Thyroid gland (tissue), 4 donors: ENCODE measurements at regions not wholly inside any gene's neighbourhood (a gene's known extent, or its start where the extent isn't known, plus 50 kb on each side); places are given as distances from the start of the nearest gene placed in this dataset.

Experiments used
- DNase-seq, 2 donors: peaks; one replicate each; pipeline ENCODE4 v3.0.0-alpha.2; 2019
- H3K27ac ChIP-seq, 3 donors: fragments of 200-600 bp; sonication (generic); 1 replicate in 2 of 3; 2 replicates in 1 of 3; pipeline ENCODE4 v1.5.1; 2016 to 2019; ENCODE audit warnings: mild to moderate bottlenecking in 1 of 3, moderate library complexity in 1 of 3
- H3K27me3 ChIP-seq: fragments of 200-600 bp; sonication (generic); one replicate; pipeline ENCODE4 v1.5.1; 2019
- H3K36me3 ChIP-seq, 2 donors: fragments of 200-600 bp; sonication (generic); one replicate each; pipeline ENCODE4 v1.5.1; 2016 to 2019
- H3K4me1 ChIP-seq, 2 donors: fragments of 200-600 bp; sonication (generic); one replicate each; pipeline ENCODE4 v1.5.1; 2017 to 2019
- H3K4me3 ChIP-seq, 3 donors: fragments of 200-600 bp; sonication (generic); replicated peaks in 1 of 3; 1 replicate in 2 of 3; 2 replicates in 1 of 3; pipeline ENCODE4 v1.5.1; 2016; ENCODE audit warnings: mild to moderate bottlenecking in 1 of 3
- H3K9me3 ChIP-seq: fragments of 200-600 bp; sonication (generic); one replicate; pipeline ENCODE4 v1.5.1; 2017
- CTCF ChIP-seq, 6 experiments: fragments of 200-600 bp in 3 of 6; fragments of 450-650 bp in 3 of 6; sonication (generic) in 3 of 6; IDR thresholded peaks; one replicate each; pipeline ENCODE4 v1.5.1; 2016 to 2019; ENCODE audit warnings: antibody characterized with exemption in 6 of 6, mild to moderate bottlenecking in 2 of 6, inconsistent platforms in 1 of 6, moderate library complexity in 1 of 6
- POLR2A ChIP-seq, 2 donors: fragments of 450-650 bp; IDR thresholded peaks; one replicate each; pipeline ENCODE4 v1.6.1; 2017; ENCODE audit warnings: antibody characterized with exemption in 2 of 2, mild to moderate bottlenecking in 2 of 2, moderate library complexity in 1 of 2
- WGBS, 2 donors: methylation state at CpG; one replicate each; pipeline ENCODE4 v1.1.5; 2017; 5-methylcytosine and 5-hydroxymethylcytosine counted together
- intact Hi-C: fragments of 100-400 bp; cut with DNase I; formaldehyde crosslinking; loops from one replicate; pipeline ENCODE4 v1.15.1; 2023

GRCh38 chr5:8528106-8528505 lies 659.2 kb downstream of the MTRR start:
- Histone ChIP-seq H3K4me1 (no peaks in the 10 kb centered on the region), H3K9me3 (no peaks in the 10 kb centered on the region), H3K36me3 (no peaks in the 10 kb centered on the region), H3K27ac (no peak overlapping the region), H3K27me3 (no peaks in the 10 kb centered on the region), H3K4me3 (no peak overlapping the region)
- DNase-seq = no peak
- intact Hi-C loops = no loop called here
- 40 to 53% methylated on average over 4 of the region's 4 CpGs for WGBS, 2 donors
- TF ChIP-seq POLR2A (IDR thresholded peaks at IDR 0.05) = no peak
- no peak for TF ChIP-seq CTCF (IDR thresholded peaks at IDR 0.05)

- 65 to 72% methylated on average over 4 of the region's 4 CpGs for WGBS, 2 donors
- no peak overlapping the region for H3K27ac ChIP-seq
- DNase-seq = no peak
- intact Hi-C loops = no loop called here
- no peaks in the 10 kb centered on the region for H3K9me3 ChIP-seq
- no peak for TF ChIP-seq POLR2A (IDR thresholded peaks at IDR 0.05)
- no peak for TF ChIP-seq CTCF (IDR thresholded peaks at IDR 0.05)
- H3K36me3 ChIP-seq = no peaks in the 10 kb centered on the region
- no peaks in the 10 kb centered on the region for H3K4me1 ChIP-seq
- H3K4me3 ChIP-seq = no peak overlapping the region
- no peaks in the 10 kb centered on the region for H3K27me3 ChIP-seq
Measured at GRCh38 chr5:8538821-8539220, 669.9 kb downstream of the MTRR start.

GRCh38 chr5:8540317-8540716 lies 671.4 kb downstream of the MTRR start:
- intact Hi-C loops = no loop called here
- H3K27me3 ChIP-seq = no peaks in the 10 kb centered on the region
- no peaks in the 10 kb centered on the region for H3K9me3 ChIP-seq
- H3K27ac ChIP-seq = no peak overlapping the region
- no peaks in the 10 kb centered on the region for H3K4me1 ChIP-seq
- no peak for DNase-seq
- no peak for TF ChIP-seq POLR2A (IDR thresholded peaks at IDR 0.05)
- TF ChIP-seq CTCF (IDR thresholded peaks at IDR 0.05) = no peak
- H3K36me3 ChIP-seq = no peaks in the 10 kb centered on the region
- 83 to 88% methylated on average over 2 of the region's 2 CpGs for WGBS, 2 donors
- no peak overlapping the region for H3K4me3 ChIP-seq

GRCh38 chr5:8550921-8551320 lies 682.0 kb downstream of the MTRR start:
- Histone ChIP-seq H3K9me3 (no peaks in the 10 kb centered on the region), H3K4me1 (no peaks in the 10 kb centered on the region), H3K36me3 (no peaks in the 10 kb centered on the region), H3K4me3 (no peak overlapping the region), H3K27ac (no peak overlapping the region), H3K27me3 (no peaks in the 10 kb centered on the region)
- DNase-seq = no peak
- 81 to 89% methylated on average over 4 of the region's 4 CpGs for WGBS, 2 donors
- intact Hi-C loops = no loop called here
- no peak for TF ChIP-seq POLR2A (IDR thresholded peaks at IDR 0.05)
- no peak for TF ChIP-seq CTCF (IDR thresholded peaks at IDR 0.05)

- Histone ChIP-seq H3K27ac (no peak overlapping the region), H3K36me3 (no peaks in the 10 kb centered on the region), H3K4me3 (no peak overlapping the region), H3K9me3 (no peaks in the 10 kb centered on the region), H3K27me3 (no peaks in the 10 kb centered on the region), H3K4me1 (no peaks in the 10 kb centered on the region)
- intact Hi-C loops = no loop called here
- TF ChIP-seq POLR2A (IDR thresholded peaks at IDR 0.05) = no peak
- no peak for TF ChIP-seq CTCF (IDR thresholded peaks at IDR 0.05)
- no peak for DNase-seq
Measured at GRCh38 chr5:8553364-8553763, 684.4 kb downstream of the MTRR start.
